ENCODE measurements at regions not wholly inside any gene's neighbourhood (a gene's known extent, or its start where the extent isn't known, plus 50 kb on each side); places are given as distances from the start of the nearest gene placed in this dataset.

- Histone ChIP-seq H3K9ac (ENCODE audit: low read depth, low read length) (no peak overlapping the region), H3K27me3 (ENCODE audit: insufficient read depth, low read length) (peaks cover 4% of the 10 kb centered on the region; the same call in 1 of the 2 replicates), H3K36me3 (ENCODE audit: insufficient read depth, low read length) (no peaks in the 10 kb centered on the region), H3K4me3 (ENCODE audit: low read length) (no peak overlapping the region), H3K27ac (ENCODE audit: low read depth, low read length) (peak overlapping the region; percentile 3; the same call in 1 of the 2 replicates), H3K9me3 (ENCODE audit: insufficient read depth, low read depth, low read length) (no peaks in the 10 kb centered on the region), H3K4me1 (ENCODE audit: insufficient read depth, low read length) (peaks cover 27% of the 10 kb centered on the region)
- 64% methylated on average over 7 of the region's 8 CpGs for WGBS
These were observed 80.0 kb upstream of the EYA2 start for GRCh38 chr20:46814366-46815232.

GRCh38 chr20:46816097-46816496 is 78.5 kb upstream of the EYA2 start:
- Histone ChIP-seq H3K4me1 (ENCODE audit: insufficient read depth, low read length) (peaks cover 24% of the 10 kb centered on the region), H3K27ac (ENCODE audit: low read depth, low read length) (no peak overlapping the region), H3K9me3 (ENCODE audit: insufficient read depth, low read depth, low read length) (no peaks in the 10 kb centered on the region), H3K36me3 (ENCODE audit: insufficient read depth, low read length) (no peaks in the 10 kb centered on the region), H3K27me3 (ENCODE audit: insufficient read depth, low read length) (peaks cover 4% of the 10 kb centered on the region; the same call in 1 of the 2 replicates), H3K4me3 (ENCODE audit: low read length) (no peak overlapping the region), H3K9ac (ENCODE audit: low read depth, low read length) (no peak overlapping the region)
- 88% methylated on average over 5 of the region's 5 CpGs for WGBS

GRCh38 chr20:46816886-46817638 is 77.6 kb upstream of the EYA2 start:
- Histone ChIP-seq H3K27ac (ENCODE audit: low read depth, low read length) (no peak overlapping the region), H3K36me3 (ENCODE audit: insufficient read depth, low read length) (no peaks in the 10 kb centered on the region), H3K9ac (ENCODE audit: low read depth, low read length) (no peak overlapping the region), H3K9me3 (ENCODE audit: insufficient read depth, low read depth, low read length) (no peaks in the 10 kb centered on the region), H3K4me3 (ENCODE audit: low read length) (no peak overlapping the region), H3K27me3 (ENCODE audit: insufficient read depth, low read length) (peaks cover under 1% of the 10 kb centered on the region; the same call in 1 of the 2 replicates), H3K4me1 (ENCODE audit: insufficient read depth, low read length) (peaks cover 24% of the 10 kb centered on the region)
- 84% methylated on average over 6 of the region's 8 CpGs for WGBS

GRCh38 chr20:46820682-46821081 is 74.0 kb upstream of the EYA2 start:
- H3K27me3 ChIP-seq (ENCODE audit: insufficient read depth, low read length): no peaks in the 10 kb centered on the region
- no peaks in the 10 kb centered on the region for H3K36me3 ChIP-seq (ENCODE audit: insufficient read depth, low read length)
- no peaks in the 10 kb centered on the region for H3K9me3 ChIP-seq (ENCODE audit: insufficient read depth, low read depth, low read length)
- no peak overlapping the region for H3K27ac ChIP-seq (ENCODE audit: low read depth, low read length)
- 72% methylated on average over 3 of the region's 3 CpGs for WGBS
- no peak overlapping the region for H3K9ac ChIP-seq (ENCODE audit: low read depth, low read length)
- no peak overlapping the region for H3K4me3 ChIP-seq (ENCODE audit: low read length)
- peaks cover 10% of the 10 kb centered on the region; the same call in 1 of the 2 replicates for H3K4me1 ChIP-seq (ENCODE audit: insufficient read depth, low read length)

- H3K4me3 ChIP-seq (ENCODE audit: low read length): no peak overlapping the region
- H3K27me3 ChIP-seq (ENCODE audit: insufficient read depth, low read length): no peaks in the 10 kb centered on the region
- H3K36me3 ChIP-seq (ENCODE audit: insufficient read depth, low read length): no peaks in the 10 kb centered on the region
- no peak overlapping the region for H3K27ac ChIP-seq (ENCODE audit: low read depth, low read length)
- no peak overlapping the region for H3K9ac ChIP-seq (ENCODE audit: low read depth, low read length)
- H3K9me3 ChIP-seq (ENCODE audit: insufficient read depth, low read depth, low read length): no peaks in the 10 kb centered on the region
- no peaks in the 10 kb centered on the region for H3K4me1 ChIP-seq (ENCODE audit: insufficient read depth, low read length)
- 94% methylated on average over 5 of the region's 5 CpGs for WGBS
These were observed 71.3 kb upstream of the EYA2 start for GRCh38 chr20:46823271-46823751.

GRCh38 chr20:46823753-46824152 is 70.9 kb upstream of the EYA2 start:
- no peaks in the 10 kb centered on the region for H3K36me3 ChIP-seq (ENCODE audit: insufficient read depth, low read length)
- no peaks in the 10 kb centered on the region for H3K4me1 ChIP-seq (ENCODE audit: insufficient read depth, low read length)
- H3K4me3 ChIP-seq (ENCODE audit: low read length): no peak overlapping the region
- no peak overlapping the region for H3K27ac ChIP-seq (ENCODE audit: low read depth, low read length)
- WGBS: 66% methylated on average over 2 of the region's 3 CpGs
- no peak overlapping the region for H3K9ac ChIP-seq (ENCODE audit: low read depth, low read length)
- no peaks in the 10 kb centered on the region for H3K27me3 ChIP-seq (ENCODE audit: insufficient read depth, low read length)
- no peaks in the 10 kb centered on the region for H3K9me3 ChIP-seq (ENCODE audit: insufficient read depth, low read depth, low read length)

GRCh38 chr20:46826343-46826984 is 68.2 kb upstream of the EYA2 start:
- 43% methylated on average over 2 of the region's 3 CpGs for WGBS

GRCh38 chr20:46827718-46828458 is 66.8 kb upstream of the EYA2 start:
- no peaks in the 10 kb centered on the region for H3K36me3 ChIP-seq (ENCODE audit: insufficient read depth, low read length)
- no peaks in the 10 kb centered on the region for H3K9me3 ChIP-seq (ENCODE audit: insufficient read depth, low read depth, low read length)
- H3K4me1 ChIP-seq (ENCODE audit: insufficient read depth, low read length): no peaks in the 10 kb centered on the region
- no peak overlapping the region for H3K9ac ChIP-seq (ENCODE audit: low read depth, low read length)
- H3K27me3 ChIP-seq (ENCODE audit: insufficient read depth, low read length): no peaks in the 10 kb centered on the region
- H3K4me3 ChIP-seq (ENCODE audit: low read length): no peak overlapping the region
- no peak overlapping the region for H3K27ac ChIP-seq (ENCODE audit: low read depth, low read length)
- WGBS: 90% methylated on average over 10 of the region's 10 CpGs

More at GRCh38 chr20:46826343-46826984, 68.2 kb upstream of the EYA2 start:
- H3K27ac ChIP-seq (ENCODE audit: low read depth, low read length): no peak overlapping the region
- H3K27me3 ChIP-seq (ENCODE audit: insufficient read depth, low read length): no peaks in the 10 kb centered on the region
- no peaks in the 10 kb centered on the region for H3K36me3 ChIP-seq (ENCODE audit: insufficient read depth, low read length)
- H3K4me3 ChIP-seq (ENCODE audit: low read length): no peak overlapping the region
- no peaks in the 10 kb centered on the region for H3K9me3 ChIP-seq (ENCODE audit: insufficient read depth, low read depth, low read length)
- no peak overlapping the region for H3K9ac ChIP-seq (ENCODE audit: low read depth, low read length)
- H3K4me1 ChIP-seq (ENCODE audit: insufficient read depth, low read length): no peaks in the 10 kb centered on the region

- Histone ChIP-seq H3K9me3 (ENCODE audit: insufficient read depth, low read depth, low read length) (no peaks in the 10 kb centered on the region), H3K36me3 (ENCODE audit: insufficient read depth, low read length) (no peaks in the 10 kb centered on the region), H3K4me1 (ENCODE audit: insufficient read depth, low read length) (no peaks in the 10 kb centered on the region), H3K4me3 (ENCODE audit: low read length) (no peak overlapping the region), H3K27me3 (ENCODE audit: insufficient read depth, low read length) (no peaks in the 10 kb centered on the region), H3K27ac (ENCODE audit: low read depth, low read length) (no peak overlapping the region), H3K9ac (ENCODE audit: low read depth, low read length) (no peak overlapping the region)
- WGBS: 90% methylated on average over 2 of the region's 2 CpGs
These were observed 66.2 kb upstream of the EYA2 start for GRCh38 chr20:46828471-46828870.

- 80% methylated on average over 6 of the region's 6 CpGs for WGBS
- H3K9me3 ChIP-seq (ENCODE audit: insufficient read depth, low read depth, low read length): no peaks in the 10 kb centered on the region
- no peak overlapping the region for H3K27ac ChIP-seq (ENCODE audit: low read depth, low read length)
These were observed 63.6 kb upstream of the EYA2 start for GRCh38 chr20:46830886-46831632.

More at GRCh38 chr20:46830886-46831632, 63.6 kb upstream of the EYA2 start:
- no peaks in the 10 kb centered on the region for H3K4me1 ChIP-seq (ENCODE audit: insufficient read depth, low read length)
- H3K36me3 ChIP-seq (ENCODE audit: insufficient read depth, low read length): no peaks in the 10 kb centered on the region
- no peaks in the 10 kb centered on the region for H3K27me3 ChIP-seq (ENCODE audit: insufficient read depth, low read length)
- no peak overlapping the region for H3K9ac ChIP-seq (ENCODE audit: low read depth, low read length)
- no peak overlapping the region for H3K4me3 ChIP-seq (ENCODE audit: low read length)
